ENCODE measurements at regions not wholly inside any gene's neighbourhood (a gene's known extent, or its start where the extent isn't known, plus 50 kb on each side); places are given as distances from the start of the nearest gene placed in this dataset.

GRCh38 chr9:75395336-75395735 lies 307.0 kb downstream of the OSTF1 start:
- TF ChIP-seq CTCF (IDR thresholded peaks at IDR 0.05) (no peak), GABPA (IDR thresholded peaks at IDR 0.05; ENCODE audit: low read depth) (no peak), CHD2 (IDR thresholded peaks at IDR 0.05; ENCODE audit: low read length, partially characterized antibody) (no peak), EZH2phosphoT487 (IDR thresholded peaks at IDR 0.05; ENCODE audit: borderline replicate concordance, low read depth) (no peak), MAX (IDR thresholded peaks at IDR 0.05; ENCODE audit: low read depth) (no peak), MXI1 (IDR thresholded peaks at IDR 0.05; ENCODE audit: low read depth, low read length) (no peak), POLR2AphosphoS5 (IDR thresholded peaks at IDR 0.05; ENCODE audit: low read depth, low read length) (no peak), PBX3 (IDR thresholded peaks at IDR 0.05) (no peak), SMC3 (IDR thresholded peaks at IDR 0.05; ENCODE audit: low read depth, low read length) (no peak)
